Colonic mucosa (tissue), 4 donors: ENCODE measurements at regions not wholly inside any gene's neighbourhood (a gene's known extent, or its start where the extent isn't known, plus 50 kb on each side); places are given as distances from the start of the nearest gene placed in this dataset.

Experiments
- DNase-seq: peaks from one replicate; pipeline ENCODE4 v3.0.0-alpha.2; 2020
- H3K27ac ChIP-seq: fragments of 200-600 bp; one replicate; pipeline ENCODE4 v1.8.0; 2021
- H3K27me3 ChIP-seq: fragments of 200-600 bp; one replicate; pipeline ENCODE4 v1.8.0; 2021
- H3K36me3 ChIP-seq: fragments of 200-600 bp; one replicate; pipeline ENCODE4 v1.8.0; 2021
- H3K4me1 ChIP-seq: fragments of 200-600 bp; one replicate; pipeline ENCODE4 v1.8.0; 2021; ENCODE audit warnings: mild to moderate bottlenecking
- H3K4me3 ChIP-seq: fragments of 200-600 bp; one replicate; pipeline ENCODE4 v1.8.0; 2021
- H3K9ac ChIP-seq, 2 donors: one replicate each; pipeline ENCODE4 v1.7.0; 2013; ENCODE audit warnings: control low read depth in 2 of 2, low read depth in 2 of 2, low read length in 2 of 2
- H3K9me3 ChIP-seq: fragments of 200-600 bp; one replicate; pipeline ENCODE4 v1.8.0; 2021
- CTCF ChIP-seq: fragments of 200-600 bp; IDR thresholded peaks from one replicate; pipeline ENCODE4 v1.8.0; 2022; ENCODE audit warnings: antibody characterized with exemption, mild to moderate bottlenecking
- intact Hi-C: fragments of 100-400 bp; cut with DNase I; formaldehyde crosslinking; loops from one replicate; pipeline ENCODE4 v1.14.1; 2022
- donor health status: healthy.
- donor health status: DM: no; HTN: no; CAD: no.
- donor health status: DM: no; HTN: no; CAD: no.

GRCh38 chr15:38819387-38819950 is 254.9 kb upstream of the RASGRP1 start:
- no peak overlapping the region for H3K4me3 ChIP-seq
- no peak overlapping the region for H3K9ac ChIP-seq
- H3K9me3 ChIP-seq = no peaks in the 10 kb centered on the region
- no peaks in the 10 kb centered on the region for H3K27me3 ChIP-seq
- no peak overlapping the region for H3K27ac ChIP-seq
- DNase-seq = no peak
- no peaks in the 10 kb centered on the region for H3K36me3 ChIP-seq
- TF ChIP-seq CTCF = no peak
- H3K4me1 ChIP-seq = no peaks in the 10 kb centered on the region
- intact Hi-C loops = loop anchor here (5.0 kb wide), 3 partner anchors 112 to 758 kb away; no protein-coding TSS in a partner anchor

- H3K36me3 ChIP-seq = no peaks in the 10 kb centered on the region
- TF ChIP-seq CTCF = no peak
- intact Hi-C loops = no loop called here
- no peak for DNase-seq
- no peaks in the 10 kb centered on the region for H3K27me3 ChIP-seq
- no peak overlapping the region for H3K9ac ChIP-seq
- no peaks in the 10 kb centered on the region for H3K9me3 ChIP-seq
- H3K4me3 ChIP-seq = no peak overlapping the region
- H3K27ac ChIP-seq = no peak overlapping the region
- no peaks in the 10 kb centered on the region for H3K4me1 ChIP-seq
Measured at GRCh38 chr15:38823263-38823662, 258.6 kb upstream of the RASGRP1 start.

GRCh38 chr15:38824719-38825118 is 260.1 kb upstream of the RASGRP1 start:
- intact Hi-C loops = no loop called here
- no peaks in the 10 kb centered on the region for H3K27me3 ChIP-seq
- H3K9me3 ChIP-seq = no peaks in the 10 kb centered on the region
- no peak overlapping the region for H3K4me3 ChIP-seq
- H3K27ac ChIP-seq = no peak overlapping the region
- no peaks in the 10 kb centered on the region for H3K4me1 ChIP-seq
- no peaks in the 10 kb centered on the region for H3K36me3 ChIP-seq
- no peak for DNase-seq
- TF ChIP-seq CTCF = no peak
- no peak overlapping the region for H3K9ac ChIP-seq

- Histone ChIP-seq H3K27me3 (no peaks in the 10 kb centered on the region), H3K9ac (no peak overlapping the region), H3K4me1 (no peaks in the 10 kb centered on the region), H3K9me3 (no peaks in the 10 kb centered on the region), H3K36me3 (no peaks in the 10 kb centered on the region), H3K4me3 (no peak overlapping the region), H3K27ac (no peak overlapping the region)
- no peak for DNase-seq
- intact Hi-C loops = no loop called here
- no peak for TF ChIP-seq CTCF
Measured at GRCh38 chr15:38826880-38827279, 262.3 kb upstream of the RASGRP1 start.

GRCh38 chr15:38828031-38828532 is 263.5 kb upstream of the RASGRP1 start:
- Histone ChIP-seq H3K9me3 (no peaks in the 10 kb centered on the region), H3K4me1 (no peaks in the 10 kb centered on the region), H3K27me3 (no peaks in the 10 kb centered on the region), H3K27ac (no peak overlapping the region), H3K4me3 (no peak overlapping the region), H3K9ac (no peak overlapping the region), H3K36me3 (no peaks in the 10 kb centered on the region)
- no peak for TF ChIP-seq CTCF
- intact Hi-C loops = no loop called here
- no peak for DNase-seq
